ENCODE measurements at regions not wholly inside any gene's neighbourhood (a gene's known extent, or its start where the extent isn't known, plus 50 kb on each side); places are given as distances from the start of the nearest gene placed in this dataset.
"Not testable (repeated sequence)": the region's sequence is repeated elsewhere in the genome, so short reads cannot be mapped to it uniquely, and the experiment has no call there.

DNA sequence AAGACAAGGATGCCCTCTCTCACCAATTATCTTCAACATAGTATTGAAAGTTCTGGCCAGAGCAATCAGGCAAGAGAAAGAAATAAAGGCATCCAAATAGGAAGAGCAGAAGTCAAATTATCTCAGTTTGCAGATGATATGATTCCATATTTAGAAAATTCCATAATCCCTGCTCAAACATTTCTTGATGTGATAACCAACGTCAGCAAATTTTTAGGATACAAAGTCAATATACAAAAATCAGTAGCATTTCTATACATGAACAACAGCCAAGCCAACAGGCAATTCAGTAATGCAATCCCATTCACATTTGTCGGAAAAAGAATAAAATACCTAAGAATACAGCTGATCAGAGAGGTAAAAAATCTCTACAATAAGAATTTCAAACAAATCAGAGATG is 969.7 kb upstream of the USP15 start:
- Histone ChIP-seq H3K4me2 (ENCODE audit: low read length) (no peak overlapping the region), H2AFZ (ENCODE audit: low read depth, low read length) (no peak overlapping the region), H3K9me3 (ENCODE audit: low read length) (no peaks in the 10 kb centered on the region), H3K36me3 (ENCODE audit: insufficient read depth, low read length) (no peaks in the 10 kb centered on the region), H3K27me3 (ENCODE audit: insufficient read depth, low read depth, low read length) (no peaks in the 10 kb centered on the region), H3K4me3 (ENCODE audit: low read length) (no peak overlapping the region), H3K79me2 (replicated peaks; ENCODE audit: insufficient read depth, low read length) (no peaks in the 10 kb centered on the region), H3K27ac (ENCODE audit: low read length) (no peak overlapping the region), H3F3A (ENCODE audit: insufficient read depth, low read length, poor library complexity, severe bottlenecking) (no peaks in the 10 kb centered on the region), H4K20me1 (ENCODE audit: insufficient read depth) (no peaks in the 10 kb centered on the region), H3K9ac (ENCODE audit: low read length) (no peak overlapping the region), H3K9me2 (ENCODE audit: insufficient read depth, low read length) (no peaks in the 10 kb centered on the region)
- TF ChIP-seq RAD21 (conservative IDR thresholded peaks at IDR 0.05) (no peak), EP300 (conservative IDR thresholded peaks at IDR 0.05; ENCODE audit: poor library complexity, severe bottlenecking) (no peak), MXI1 (conservative IDR thresholded peaks at IDR 0.05; ENCODE audit: poor library complexity, severe bottlenecking) (no peak), TAF1 (IDR thresholded peaks at IDR 0.05; ENCODE audit: low read depth) (no peak), CTCF (IDR thresholded peaks at IDR 0.05; ENCODE audit: poor library complexity, severe bottlenecking) (no peak), POLR2AphosphoS5 (IDR thresholded peaks at IDR 0.05) (no peak), REST (IDR thresholded peaks at IDR 0.05; ENCODE audit: borderline replicate concordance) (no peak), EZH2 (IDR thresholded peaks at IDR 0.05; ENCODE audit: borderline replicate concordance, insufficient read depth, low read length, poor library complexity, severe bottlenecking) (no peak), SMC3 (conservative IDR thresholded peaks at IDR 0.05; ENCODE audit: poor library complexity) (no peak)

DNA sequence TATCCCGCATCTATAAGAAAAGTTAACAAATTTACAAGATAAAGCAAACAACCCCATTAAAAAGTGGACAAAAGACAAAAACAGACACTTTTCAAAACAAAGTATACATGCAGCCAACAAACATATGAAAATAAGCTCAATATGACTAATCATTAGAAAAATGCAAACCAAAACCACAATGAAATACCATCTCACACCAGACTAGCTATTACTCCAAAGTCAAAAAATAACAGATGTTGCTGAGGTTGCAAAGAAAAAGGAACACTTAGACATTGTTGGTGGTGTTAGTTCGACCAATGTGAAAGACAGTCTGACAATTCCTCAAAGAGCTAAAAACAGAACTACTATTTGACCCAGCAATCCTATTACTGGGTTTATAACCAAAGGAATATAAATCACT is 968.6 kb upstream of the USP15 start:
- H2AFZ ChIP-seq (ENCODE audit: low read depth, low read length): no peak overlapping the region
- no peaks in the 10 kb centered on the region for H3F3A ChIP-seq (ENCODE audit: insufficient read depth, low read length, poor library complexity, severe bottlenecking)
- no peak overlapping the region for H3K9ac ChIP-seq (ENCODE audit: low read length)
- H3K79me2 ChIP-seq (replicated peaks; ENCODE audit: insufficient read depth, low read length): no peaks in the 10 kb centered on the region
- H3K9me2 ChIP-seq (ENCODE audit: insufficient read depth, low read length): no peaks in the 10 kb centered on the region
- H3K9me3 ChIP-seq (ENCODE audit: low read length): no peaks in the 10 kb centered on the region
- no peaks in the 10 kb centered on the region for H3K36me3 ChIP-seq (ENCODE audit: insufficient read depth, low read length)
- H3K27me3 ChIP-seq (ENCODE audit: insufficient read depth, low read depth, low read length): no peaks in the 10 kb centered on the region
- H3K4me3 ChIP-seq (ENCODE audit: low read length): no peak overlapping the region
- no peak overlapping the region for H3K27ac ChIP-seq (ENCODE audit: low read length)
- H4K20me1 ChIP-seq (ENCODE audit: insufficient read depth): no peaks in the 10 kb centered on the region
- TF ChIP-seq REST (IDR thresholded peaks at IDR 0.05; ENCODE audit: borderline replicate concordance) (no peak), RAD21 (conservative IDR thresholded peaks at IDR 0.05) (no peak), CTCF (IDR thresholded peaks at IDR 0.05; ENCODE audit: poor library complexity, severe bottlenecking) (no peak), TAF1 (IDR thresholded peaks at IDR 0.05; ENCODE audit: low read depth) (no peak), MXI1 (conservative IDR thresholded peaks at IDR 0.05; ENCODE audit: poor library complexity, severe bottlenecking) (no peak), EP300 (conservative IDR thresholded peaks at IDR 0.05; ENCODE audit: poor library complexity, severe bottlenecking) (no peak), EZH2 (IDR thresholded peaks at IDR 0.05; ENCODE audit: borderline replicate concordance, insufficient read depth, low read length, poor library complexity, severe bottlenecking) (no peak)
- no peak overlapping the region for H3K4me2 ChIP-seq (ENCODE audit: low read length)

- H3K36me3 ChIP-seq (ENCODE audit: insufficient read depth, low read length); H3K27ac ChIP-seq (ENCODE audit: low read length); H3K27me3 ChIP-seq (ENCODE audit: insufficient read depth, low read depth, low read length); H2AFZ ChIP-seq (ENCODE audit: low read depth, low read length); H3K9me2 ChIP-seq (ENCODE audit: insufficient read depth, low read length); H3K9me3 ChIP-seq (ENCODE audit: low read length); H4K20me1 ChIP-seq (ENCODE audit: insufficient read depth); H3K79me2 ChIP-seq (replicated peaks; ENCODE audit: insufficient read depth, low read length); H3K9ac ChIP-seq (ENCODE audit: low read length); H3K4me2 ChIP-seq (ENCODE audit: low read length); H3F3A ChIP-seq (ENCODE audit: insufficient read depth, low read length, poor library complexity, severe bottlenecking); H3K4me3 ChIP-seq (ENCODE audit: low read length): not testable (repeated sequence)
Observed at GRCh38 chr12:61294011-61294410, 966.2 kb upstream of the USP15 start.

All from neural cell (in vitro differentiated cells).